ENCODE measurements at regions not wholly inside any gene's neighbourhood (a gene's known extent, or its start where the extent isn't known, plus 50 kb on each side); places are given as distances from the start of the nearest gene placed in this dataset.

- no peak for DNase-seq (ENCODE audit: low read depth)
These were observed 108.7 kb upstream of the TTC29 start for GRCh38 chr4:147054228-147054872.

- DNase-seq (ENCODE audit: low read depth) = peak; percentile 52
These were observed 111.4 kb upstream of the TTC29 start for GRCh38 chr4:147056940-147057610.

DNA sequence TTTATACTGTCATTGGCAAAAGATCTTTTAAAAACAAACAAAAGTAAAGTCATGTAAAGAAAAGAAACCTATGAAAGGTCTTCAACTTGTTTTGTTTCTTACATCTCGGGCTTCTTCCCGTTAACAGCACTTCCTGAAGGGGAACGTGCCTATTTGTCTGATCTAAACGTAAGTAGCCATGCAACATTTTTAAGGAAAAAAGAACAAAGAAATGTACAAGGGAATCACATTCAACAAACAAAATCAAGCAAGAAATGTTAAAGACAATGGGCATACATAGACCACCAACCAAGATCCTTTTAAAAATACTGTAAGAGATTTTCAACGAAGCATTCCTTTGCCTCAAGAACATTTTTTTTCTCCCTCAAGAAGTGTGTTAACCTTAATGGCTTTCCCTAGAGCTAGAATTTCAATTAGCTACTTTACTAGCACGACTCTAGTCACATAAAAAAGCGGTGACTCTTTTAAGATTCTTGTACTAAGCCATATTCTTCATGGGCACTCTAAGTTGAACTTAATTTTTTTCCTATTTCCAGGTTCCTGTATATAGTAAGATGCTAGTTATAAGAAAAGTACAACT, 112.0 kb upstream of the TTC29 start:
- peak; percentile 55 for DNase-seq (ENCODE audit: low read depth)

DNA sequence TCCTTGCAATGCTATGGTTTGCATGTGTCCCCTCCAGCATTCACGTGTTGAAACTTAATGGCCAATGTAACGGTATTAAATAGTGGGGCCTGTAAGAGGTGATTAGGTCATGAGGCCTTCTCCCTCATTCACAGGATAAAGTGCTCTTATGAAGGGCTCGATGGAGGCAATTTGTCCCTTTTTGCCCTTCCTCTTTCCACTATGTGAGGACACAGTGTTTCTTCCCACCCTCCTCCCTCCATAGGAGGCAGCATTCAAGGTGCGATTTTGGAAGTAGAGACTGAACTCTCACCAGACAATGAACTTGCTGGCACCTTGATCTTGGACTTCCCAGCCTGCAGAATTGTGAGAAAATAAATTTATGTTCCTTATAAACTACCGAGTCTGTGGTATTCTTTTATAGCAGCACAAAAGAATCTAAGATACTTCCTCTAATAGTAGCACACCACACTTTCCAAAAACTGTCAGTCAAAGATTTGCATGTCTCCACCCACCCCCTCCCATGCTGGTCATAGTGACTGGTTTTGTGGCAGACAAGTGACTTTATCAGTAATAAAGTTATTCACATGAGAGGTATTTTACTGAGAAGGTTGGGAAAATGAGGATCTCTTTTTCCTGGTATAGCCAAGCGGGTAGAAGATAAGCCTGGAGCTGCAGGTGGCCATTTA, 113.5 kb upstream of the TTC29 start:
- DNase-seq (ENCODE audit: low read depth) = no peak

DNA sequence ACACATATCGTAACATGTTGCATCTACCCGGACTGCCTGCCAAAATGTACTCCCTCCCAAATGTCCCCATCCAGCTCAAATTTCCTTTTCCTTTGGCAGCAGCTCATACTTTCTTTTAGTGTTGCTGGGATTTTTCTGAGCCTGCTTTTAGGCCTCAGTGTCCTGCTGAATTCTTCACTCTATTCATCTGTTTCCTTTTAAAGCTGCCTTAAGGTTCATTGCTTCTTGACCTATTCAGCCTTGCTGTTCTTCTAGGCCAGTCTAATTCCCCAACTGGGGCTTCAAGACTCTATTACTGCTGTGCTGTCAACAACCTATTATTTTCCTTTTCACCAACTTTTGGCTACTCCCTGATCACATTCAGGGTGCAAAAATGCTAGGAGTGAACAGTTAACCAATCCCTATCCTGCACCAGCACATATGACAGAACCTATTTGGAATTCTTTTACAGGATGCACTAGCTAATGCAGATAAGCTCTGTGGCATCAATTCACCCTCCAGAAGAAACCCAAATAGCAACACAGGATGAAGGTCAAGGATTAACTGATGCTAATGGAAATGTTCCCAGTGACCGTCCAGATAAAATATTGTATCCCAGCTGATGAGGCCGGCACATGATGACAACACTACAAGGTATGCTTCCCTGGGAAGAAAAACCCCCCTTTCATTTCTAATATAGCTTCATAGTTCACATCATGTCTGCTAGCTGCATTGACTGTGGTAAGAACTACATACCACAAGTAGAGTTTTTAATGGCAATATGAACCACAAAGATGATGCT, 114.7 kb upstream of the TTC29 start:
- peak; percentile 22 for DNase-seq (ENCODE audit: low read depth)

DNA sequence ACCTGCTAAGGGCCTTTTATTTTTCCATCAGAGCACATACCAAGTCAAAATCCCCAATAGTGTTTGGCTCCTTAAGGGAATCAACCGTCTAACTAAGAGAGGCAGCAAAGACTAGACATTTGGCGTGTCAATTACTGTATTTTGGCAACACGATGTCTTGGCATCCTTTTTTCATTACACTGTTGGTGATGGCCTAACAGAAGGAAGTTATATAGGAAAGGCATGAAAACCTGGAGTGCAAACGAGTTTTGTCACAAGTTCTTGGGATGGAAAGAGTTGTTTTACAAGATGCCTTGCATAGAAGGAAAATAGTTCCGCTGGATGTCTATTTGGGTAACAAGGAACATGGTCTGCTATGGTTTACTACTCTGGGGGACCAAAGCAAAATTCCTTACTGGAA, 119.2 kb upstream of the TTC29 start:
- DNase-seq (ENCODE audit: low read depth) = no peak

GRCh38 chr4:147068564-147068963, 122.9 kb upstream of the TTC29 start:
- no peak for DNase-seq (ENCODE audit: low read depth)

DNA sequence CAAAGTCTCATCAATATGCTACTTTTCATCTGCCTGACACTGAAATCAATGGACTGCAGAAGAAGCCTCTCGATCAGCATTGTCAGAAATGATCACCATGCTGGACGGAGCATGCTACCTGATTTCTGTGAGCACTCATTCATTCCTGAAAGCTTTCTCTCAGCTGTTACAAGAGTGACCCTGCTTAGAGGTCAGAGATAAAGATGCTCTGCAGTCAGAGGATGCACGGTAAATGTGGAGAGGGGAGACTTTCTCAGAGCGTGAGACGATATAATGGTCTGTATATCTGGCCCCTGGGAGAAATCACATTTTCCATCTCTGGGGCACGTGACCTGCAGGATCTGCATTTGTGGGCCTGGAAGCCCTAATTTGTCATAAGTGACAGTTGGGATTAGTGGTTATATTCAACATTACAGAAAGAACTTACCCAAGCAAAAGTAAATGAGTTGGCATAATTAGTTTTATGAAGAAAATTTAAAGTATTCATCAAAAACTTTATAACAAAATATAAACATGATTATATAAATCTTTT, 125.6 kb upstream of the TTC29 start:
- DNase-seq (ENCODE audit: low read depth) = no peak

DNA sequence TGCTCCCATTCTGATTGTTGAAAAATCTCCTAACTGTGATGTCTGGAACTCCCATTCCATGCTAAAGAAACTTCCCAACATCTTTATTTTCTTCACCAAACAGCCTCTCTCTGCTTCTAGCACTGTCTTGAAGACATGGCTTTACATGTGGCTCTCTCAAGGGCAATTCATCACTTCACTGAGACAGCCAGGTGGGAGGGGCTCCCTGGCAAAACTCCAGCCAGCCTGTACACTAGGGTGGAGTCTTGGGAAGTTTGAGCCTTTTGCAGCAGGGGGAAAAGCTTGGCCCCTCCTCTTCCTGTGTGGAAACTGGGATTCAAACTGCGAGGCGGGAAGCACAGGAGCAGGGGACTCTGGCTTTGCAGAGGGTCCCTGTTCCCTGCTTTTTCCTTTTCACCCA, 130.5 kb upstream of the TTC29 start:
- no peak for DNase-seq (ENCODE audit: low read depth)

DNA sequence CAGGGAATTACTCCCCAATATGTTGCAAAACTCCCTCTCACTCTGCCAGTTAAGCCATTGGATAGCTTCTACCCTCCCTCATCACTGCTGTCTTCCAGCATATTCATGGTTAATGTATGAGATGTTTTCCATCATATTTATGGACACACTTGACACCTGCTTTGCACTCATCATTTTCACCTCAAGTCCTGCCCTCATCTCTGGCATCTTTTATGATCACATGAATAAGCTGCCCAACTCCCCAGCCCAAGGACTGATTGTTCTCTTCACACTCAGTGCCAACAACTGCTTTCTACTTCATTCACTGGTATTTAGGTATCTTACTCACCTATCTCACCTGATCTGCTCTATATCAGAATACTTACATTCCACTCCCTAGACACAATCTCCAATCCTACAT, 131.1 kb upstream of the TTC29 start:
- DNase-seq (ENCODE audit: low read depth) = no peak

DNA sequence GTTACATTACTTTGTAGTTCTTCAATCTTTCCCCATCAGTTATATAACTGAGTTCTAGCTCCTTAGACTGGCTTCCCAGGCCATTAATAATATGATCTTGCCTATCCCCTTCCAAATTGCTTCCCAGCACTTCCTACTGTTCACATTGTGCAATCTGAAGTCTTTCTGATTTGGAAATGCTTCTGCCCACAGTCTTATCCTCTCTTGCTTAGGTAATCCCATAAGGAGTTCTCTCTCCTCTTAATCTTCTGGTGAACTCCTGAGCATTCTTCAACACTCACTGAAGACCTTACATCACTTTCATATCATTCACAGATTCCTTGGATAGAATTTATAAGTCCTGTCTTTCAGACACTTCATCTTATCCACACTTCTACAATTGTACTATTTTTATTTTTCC, 132.7 kb upstream of the TTC29 start:
- DNase-seq (ENCODE audit: low read depth) = no peak

DNA sequence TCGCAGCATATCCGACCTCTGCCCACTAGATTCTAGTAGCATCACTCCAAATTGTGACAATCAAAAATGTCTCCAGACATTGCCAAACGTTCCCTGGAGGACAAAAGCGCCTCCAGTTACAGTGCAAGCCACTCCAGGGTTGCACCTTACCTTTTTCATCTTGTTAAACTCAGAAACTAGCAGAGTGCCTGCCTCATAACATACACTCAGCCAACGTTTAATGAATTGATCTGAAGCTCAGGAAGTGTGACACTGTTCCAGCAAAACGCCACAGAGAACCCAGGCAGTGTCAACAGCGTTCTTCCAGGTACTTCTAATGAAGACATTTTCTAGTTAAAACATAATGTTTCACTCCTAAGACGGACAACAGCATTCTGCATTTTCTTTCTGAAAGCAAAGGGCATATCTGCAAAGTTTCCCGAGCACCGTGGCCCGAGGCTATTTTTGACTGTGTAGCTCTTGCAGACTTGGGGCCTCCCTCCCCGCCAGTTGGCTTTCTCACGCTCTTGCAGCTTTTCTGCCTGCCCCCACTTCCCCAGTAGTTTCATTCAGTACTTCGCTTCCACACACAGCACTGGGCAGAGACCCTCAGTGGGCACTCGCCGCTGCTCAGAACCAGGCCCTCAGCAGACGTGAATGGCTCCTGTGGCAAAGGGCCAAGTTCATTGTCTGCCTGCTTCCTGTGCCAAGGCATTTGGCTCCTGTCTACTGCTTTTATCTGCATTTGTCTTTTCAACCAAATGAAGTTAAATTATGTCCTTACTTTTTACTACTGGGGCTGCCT, 133.4 kb upstream of the TTC29 start:
- no peak for DNase-seq (ENCODE audit: low read depth)

GRCh38 chr4:147084861-147085260, 139.2 kb upstream of the TTC29 start:
- DNase-seq (ENCODE audit: low read depth) = no peak

GRCh38 chr4:147085781-147086180, 140.1 kb upstream of the TTC29 start:
- DNase-seq (ENCODE audit: low read depth) = no peak

- DNase-seq (ENCODE audit: low read depth) = no peak
These were observed 142.5 kb upstream of the TTC29 start for GRCh38 chr4:147088146-147088545.

- DNase-seq (ENCODE audit: low read depth) = no peak
These were observed 144.8 kb upstream of the TTC29 start for GRCh38 chr4:147090486-147090885.

GRCh38 chr4:147093206-147093605, 147.5 kb upstream of the TTC29 start:
- no peak for DNase-seq (ENCODE audit: low read depth)

GRCh38 chr4:147094238-147094637, 148.6 kb upstream of the TTC29 start:
- no peak for DNase-seq (ENCODE audit: low read depth)

- DNase-seq (ENCODE audit: low read depth) = peak; percentile 68
These were observed 151.3 kb upstream of the TTC29 start for GRCh38 chr4:147096667-147097604.

DNA sequence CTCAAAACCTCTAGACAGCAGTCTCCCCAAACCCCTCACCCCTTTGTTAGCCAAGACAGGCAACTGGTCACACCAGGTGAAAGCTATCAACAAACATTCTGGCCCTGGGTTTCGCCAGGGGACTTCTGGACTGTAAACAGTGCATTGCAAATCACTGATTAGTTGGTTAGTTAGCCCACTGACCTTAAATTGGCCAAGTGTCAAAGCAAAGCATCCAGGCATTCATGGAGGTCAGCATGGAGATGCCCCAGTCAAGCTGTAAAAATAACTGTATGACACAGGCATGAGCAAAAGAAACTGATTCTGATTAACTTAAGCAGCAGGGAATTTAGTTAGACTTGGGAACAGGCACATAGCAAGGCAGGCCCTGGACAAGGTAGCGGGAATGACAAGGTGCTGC, 156.0 kb upstream of the TTC29 start:
- DNase-seq (ENCODE audit: low read depth) = peak; percentile 8

All from ELR (cell line).